CD4-positive, alpha-beta T cell treated with Interleukin-6 for 4 hours (primary cell): ENCODE measurements at regions not wholly inside any gene's neighbourhood (a gene's known extent, or its start where the extent isn't known, plus 50 kb on each side); places are given as distances from the start of the nearest gene placed in this dataset.
"Not testable (repeated sequence)": the region's sequence is repeated elsewhere in the genome, so short reads cannot be mapped to it uniquely, and the experiment has no call there.

ENCODE experiments used
- DNase-seq: peaks from one replicate; pipeline ENCODE4 v3.0.0-alpha.2; 2020; ENCODE audit warnings: mixed read lengths

DNA sequence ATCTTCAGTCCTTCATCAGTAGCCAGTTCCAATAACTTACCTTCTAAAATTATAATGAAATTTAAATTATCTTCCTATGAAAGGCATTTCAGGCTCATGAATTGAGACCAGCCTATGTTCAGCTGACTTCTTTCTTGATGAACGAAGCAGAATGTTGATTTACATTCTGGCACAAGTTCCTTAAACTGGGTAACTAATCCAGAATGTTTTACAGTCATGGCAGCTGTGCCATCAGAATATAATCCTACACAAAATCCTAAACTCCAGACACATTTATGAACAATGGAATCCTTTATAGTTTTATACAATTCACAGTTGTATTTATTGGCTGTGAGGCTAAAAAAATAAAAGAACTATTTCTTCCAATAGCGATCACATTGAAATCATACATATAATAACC, 97.3 kb upstream of the CPM start:
- DNase-seq: no peak

DNA sequence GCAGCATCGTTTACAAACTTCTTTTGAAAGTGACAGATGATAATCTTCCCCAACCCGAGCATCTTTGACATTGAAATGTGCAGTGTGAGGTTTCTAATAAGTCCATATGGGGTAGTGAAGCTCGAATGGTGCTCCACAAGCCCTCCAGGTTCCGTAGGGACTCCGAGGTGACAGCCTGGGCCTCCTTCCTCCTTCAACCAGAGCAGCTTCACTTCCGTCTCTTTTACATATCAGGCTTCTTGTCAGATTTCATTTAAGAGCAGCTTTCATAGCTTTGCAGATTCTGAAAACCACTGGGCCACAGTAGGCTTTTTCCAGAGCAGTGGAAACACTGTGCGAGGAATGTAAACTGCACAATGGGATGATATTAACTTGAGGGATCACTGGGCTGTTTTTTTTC, 103.6 kb upstream of the CPM start:
- no peak for DNase-seq

DNA sequence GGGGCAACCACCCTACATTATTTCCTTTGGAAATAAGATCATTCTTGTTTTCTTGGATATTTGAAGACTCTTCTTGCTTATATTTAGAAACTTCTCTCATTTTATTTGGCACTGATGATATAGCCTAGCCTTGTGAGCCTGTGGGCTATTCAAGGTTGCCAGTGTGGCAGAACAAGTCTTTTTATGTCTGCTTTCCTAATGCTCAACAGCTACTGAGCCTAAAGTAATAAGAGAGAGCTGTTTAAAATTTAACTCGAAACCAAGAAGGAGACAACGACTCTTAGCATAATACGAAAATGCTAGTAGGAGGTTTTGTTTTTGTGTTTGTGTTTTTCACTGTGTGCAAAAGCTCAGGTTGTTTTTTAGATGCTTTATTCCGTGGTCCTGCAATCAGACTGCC, 104.0 kb upstream of the CPM start:
- no peak for DNase-seq

DNA sequence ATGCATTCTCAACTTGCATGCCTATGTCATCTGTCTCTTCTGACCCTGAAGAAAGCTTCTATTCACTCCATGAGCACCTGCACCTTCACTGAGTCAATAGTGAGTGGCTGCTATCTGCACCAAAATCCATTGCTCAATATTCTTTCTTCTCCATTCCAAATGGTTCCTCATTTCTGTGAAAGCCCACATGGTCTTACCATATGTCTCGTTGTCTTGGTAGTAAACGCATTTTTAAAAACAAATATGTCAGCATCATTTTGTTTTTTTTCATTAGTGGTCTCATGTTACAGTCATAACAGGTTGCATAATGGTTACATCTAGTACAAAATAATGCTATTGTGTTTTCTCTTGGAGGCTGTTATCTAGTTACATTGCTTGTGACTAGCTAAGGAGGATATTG, 106.9 kb upstream of the CPM start:
- DNase-seq: no peak

DNA sequence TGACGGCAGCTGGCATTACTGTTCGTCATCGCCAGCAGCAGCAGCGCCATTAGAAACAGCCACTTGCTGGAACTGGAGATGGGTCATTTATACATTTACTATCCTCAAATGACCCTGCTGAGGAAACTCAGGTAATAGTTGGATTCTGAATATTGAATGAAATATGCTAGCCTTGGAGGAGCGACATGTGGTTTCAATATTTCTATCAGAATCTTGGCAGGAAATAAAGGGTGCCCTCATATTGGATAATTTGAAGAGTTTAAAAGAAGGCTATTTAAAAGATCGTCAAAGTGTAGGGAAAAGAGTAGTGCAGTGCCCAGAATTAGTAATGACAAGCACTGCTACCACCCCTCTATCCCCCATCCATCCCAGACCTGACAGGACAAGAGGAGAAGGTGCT, 109.6 kb upstream of the CPM start:
- no peak for DNase-seq

DNA sequence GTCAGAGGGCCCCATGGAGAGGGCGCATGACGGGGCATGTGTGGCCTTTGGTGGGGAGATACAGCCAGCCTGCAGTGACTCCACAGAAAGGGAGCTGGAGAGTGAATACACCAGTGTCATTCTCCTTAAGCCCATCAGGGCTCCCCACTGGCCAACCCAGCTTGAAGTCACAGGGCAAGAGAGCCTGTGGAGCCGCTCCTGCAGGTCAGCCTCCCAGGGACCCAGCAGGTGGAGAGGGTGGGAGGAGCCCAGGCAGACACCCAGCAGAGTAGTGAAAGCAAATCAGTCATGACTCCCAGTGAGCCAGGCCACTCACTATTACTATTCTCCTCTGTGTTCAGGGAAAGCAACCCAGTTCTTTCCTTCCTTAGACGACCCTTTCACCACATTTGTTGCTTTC, 110.0 kb upstream of the CPM start:
- DNase-seq: no peak

DNA sequence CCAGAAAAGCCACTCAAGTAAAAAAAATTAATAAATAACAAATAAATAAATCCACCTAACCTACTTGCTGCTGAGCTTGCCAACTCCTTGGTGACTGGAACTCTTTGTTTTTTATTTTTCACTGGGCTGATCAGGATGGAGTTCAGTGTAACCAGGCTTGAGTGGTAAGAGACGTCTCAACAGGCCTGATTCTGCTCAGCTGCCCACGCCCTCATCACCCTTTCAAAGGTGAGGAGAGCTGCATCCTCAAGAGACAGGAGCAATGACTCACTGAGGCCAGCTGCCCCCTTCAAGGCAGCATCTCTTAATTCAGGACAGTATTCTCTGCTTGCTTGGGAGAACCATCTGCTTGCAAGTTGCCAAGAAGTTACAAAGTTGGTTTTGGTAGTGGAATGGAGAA, 111.9 kb upstream of the CPM start:
- no peak for DNase-seq

DNA sequence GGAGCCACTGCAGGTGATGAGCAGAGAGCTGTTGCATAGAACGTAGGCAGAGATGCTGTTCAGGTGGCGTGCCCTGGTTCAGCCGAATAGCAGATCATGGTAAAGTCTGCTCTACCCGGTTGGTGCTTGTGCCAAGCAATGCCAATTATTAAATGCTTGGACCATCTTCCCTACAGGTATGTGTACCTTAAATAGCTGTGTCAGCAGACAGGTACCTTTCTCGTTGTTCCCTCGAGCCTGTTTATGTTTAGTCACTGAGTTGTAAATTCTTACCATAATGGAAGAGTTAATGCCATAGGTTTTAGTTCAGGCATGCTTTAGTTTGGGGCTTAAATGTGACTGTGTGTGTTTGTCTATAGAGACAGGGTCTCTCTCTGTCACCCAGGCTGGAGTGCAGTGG, 112.5 kb upstream of the CPM start:
- no peak for DNase-seq

DNA sequence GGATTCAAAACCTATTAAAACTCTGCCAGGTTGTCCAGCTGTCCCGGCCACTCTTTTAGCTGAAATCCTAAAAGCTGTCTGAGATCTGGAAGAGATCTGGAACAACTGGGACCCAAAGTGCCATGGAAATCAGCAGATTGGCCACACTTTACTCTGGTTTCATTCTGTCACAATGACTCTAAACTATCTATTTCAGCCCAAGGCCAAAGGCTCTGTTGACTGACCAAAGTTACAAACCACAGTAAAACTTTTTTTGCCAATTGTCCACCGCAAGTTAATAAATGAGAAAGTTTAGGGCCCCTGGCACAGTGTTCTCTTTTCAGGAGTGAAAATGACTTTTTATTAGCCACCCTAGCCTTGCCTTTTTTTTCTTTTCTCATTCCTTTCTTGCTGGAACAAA, 113.4 kb upstream of the CPM start:
- no peak for DNase-seq

DNA sequence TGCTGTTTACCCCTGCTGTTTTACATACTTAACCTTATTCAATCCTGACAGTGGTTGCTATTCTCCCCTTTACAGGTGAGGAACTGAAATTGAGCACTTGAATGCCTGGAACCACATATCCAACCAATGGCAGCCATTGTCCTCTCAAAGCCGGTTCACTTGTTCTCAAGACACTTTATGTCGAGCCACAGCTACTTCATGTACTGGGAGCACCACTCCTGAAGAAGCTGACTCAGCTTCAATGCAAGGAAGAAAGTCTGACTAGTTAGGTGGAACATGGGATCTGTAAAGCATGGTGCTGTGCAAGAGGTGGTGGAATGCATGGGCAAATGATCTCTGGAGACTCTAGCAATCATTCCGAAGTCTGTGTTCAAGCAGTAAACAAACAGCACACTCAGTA, 113.9 kb upstream of the CPM start:
- DNase-seq: no peak

DNA sequence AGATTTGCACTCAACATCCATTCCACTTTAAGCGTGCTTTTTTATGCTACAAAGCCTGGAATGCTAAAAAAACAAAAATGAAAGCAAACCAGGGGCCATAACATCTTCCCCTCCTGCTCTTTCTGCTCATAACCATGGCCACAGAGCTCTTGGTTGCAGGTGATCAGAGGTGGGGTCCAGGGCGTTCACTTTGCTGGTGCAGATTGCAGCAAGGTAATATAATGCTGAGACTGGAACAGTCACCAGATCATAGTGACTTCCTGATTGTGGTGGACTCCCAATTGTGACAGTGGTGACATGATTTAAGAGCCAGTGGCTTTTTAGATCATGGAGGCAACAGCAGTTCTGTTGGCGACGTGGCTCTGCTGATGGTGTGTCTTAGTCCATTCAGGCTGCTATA, 115.0 kb upstream of the CPM start:
- DNase-seq: no peak

DNA sequence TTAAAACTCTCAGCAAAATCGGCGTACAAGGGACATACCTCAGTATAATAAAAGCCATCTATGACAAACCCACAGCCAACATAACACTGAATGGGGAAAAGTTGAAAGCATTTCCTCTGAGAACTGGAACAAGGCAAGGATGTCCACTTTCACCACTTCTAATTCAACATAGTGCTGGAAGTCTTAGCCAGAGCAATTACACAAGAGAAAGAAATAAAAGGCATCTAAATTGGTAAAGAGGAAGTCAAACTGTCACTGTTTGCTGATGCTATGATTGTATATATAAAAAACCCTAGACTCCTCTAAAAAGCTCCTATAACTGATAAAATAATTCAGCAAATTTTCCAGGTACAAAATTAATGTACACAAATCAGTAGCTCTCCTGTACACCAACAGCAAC, 116.9 kb upstream of the CPM start:
- not testable (repeated sequence) for DNase-seq

DNA sequence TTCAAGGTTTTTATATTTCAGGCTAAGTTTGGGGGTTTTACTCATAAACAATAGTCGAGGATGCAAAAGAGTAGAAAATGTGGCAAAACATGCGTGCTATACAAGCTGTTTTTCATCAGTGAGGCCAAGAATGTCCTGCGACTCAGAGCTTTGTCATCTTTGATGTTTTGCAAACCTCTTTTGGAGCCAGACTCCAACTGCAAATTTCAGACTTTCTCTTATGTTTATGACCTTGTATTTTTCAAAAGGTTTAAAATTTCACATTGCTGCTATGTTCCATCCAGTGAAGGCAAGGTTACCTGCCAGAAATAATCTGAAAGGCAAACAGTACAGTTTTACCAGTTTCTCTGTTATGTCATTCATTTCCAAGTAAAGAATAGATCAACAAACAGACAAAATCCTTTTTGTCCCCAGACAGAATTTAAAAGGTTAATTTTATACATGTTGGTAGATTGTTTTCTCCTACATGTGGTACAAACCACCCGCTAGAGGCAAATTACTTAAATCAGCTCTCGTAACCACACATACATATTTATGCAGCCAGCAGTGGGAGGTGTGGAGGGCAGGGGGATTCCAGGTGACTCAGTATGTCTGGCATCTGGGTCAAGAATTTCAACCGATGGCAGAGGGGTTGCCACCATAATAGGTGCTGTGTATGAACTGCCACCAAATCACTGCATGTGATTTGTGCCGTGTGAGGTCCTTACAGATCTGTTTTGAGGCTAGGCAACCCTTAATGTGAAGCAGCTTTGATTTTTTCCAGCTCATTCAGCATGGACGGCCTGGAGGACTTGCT, 119.8 kb upstream of the CPM start:
- no peak for DNase-seq

DNA sequence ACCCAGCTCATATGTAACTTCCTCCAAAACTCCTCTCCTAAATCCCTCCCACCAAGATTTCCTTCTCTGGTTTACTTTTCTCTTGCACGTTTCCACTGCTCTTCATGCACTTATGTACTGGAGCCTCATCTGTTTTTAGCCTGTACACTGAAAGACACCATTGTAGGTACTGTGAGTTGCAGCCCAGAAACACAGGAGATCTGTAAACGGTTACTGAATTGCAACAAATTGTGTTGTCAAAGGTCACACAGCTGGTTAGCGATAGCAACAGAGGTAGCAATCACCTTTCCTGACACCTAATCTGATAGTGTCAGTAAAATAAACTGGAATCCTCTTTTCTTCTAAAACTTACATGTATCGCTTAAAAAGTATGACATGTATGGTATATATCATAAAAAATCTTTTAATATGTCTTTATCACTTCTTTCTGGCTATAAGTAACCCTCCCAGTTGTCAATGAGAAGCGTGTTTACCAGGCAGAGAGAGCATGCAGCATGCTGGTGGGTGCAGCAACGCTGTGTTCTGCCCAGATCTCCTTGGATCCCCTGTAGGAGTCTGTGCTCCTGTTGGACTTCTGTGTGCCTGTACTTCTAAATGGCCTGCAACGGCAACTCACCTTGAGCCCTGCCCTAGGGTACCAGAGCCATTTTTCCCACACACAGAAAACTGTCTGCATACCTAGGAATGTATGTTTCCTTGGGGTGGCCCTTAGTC, 121.5 kb upstream of the CPM start:
- DNase-seq: no peak

DNA sequence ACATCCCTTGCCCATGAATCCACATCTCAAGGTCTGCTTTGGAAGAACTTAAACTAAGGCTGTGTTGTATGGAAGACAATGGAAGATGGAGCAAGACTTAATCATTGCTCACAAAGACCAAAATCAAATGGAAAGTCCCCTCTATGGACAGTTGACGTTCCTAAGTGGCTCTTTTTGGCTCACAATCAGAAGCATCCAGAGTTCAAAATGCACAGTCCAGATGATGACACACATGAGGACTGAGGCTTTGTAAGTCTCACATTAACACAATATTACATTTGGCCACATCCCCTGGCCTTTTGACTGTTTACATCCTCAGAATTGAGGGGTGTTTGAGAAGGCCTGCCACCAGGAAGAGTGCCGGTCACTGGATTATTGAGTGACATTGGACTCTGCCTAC, 122.3 kb upstream of the CPM start:
- no peak for DNase-seq

DNA sequence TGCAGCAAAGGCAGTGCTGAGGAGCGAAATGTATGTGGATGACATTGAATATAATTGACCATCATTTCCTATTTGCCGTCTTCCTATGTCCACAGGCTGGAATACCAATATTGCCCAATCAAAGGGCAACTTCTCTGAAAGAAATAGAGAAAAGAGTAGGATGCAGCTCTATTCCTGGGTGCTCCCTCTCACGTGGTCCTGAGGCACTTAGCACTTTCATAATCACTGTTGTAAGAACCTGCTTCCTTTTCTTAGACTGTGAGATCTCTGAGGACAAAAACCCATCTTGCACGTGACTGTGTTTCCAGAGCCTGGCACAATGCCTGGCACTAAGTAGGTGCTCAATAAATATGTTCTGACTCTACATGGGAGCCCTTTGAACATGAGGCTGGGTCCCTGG, 122.7 kb upstream of the CPM start:
- DNase-seq: no peak

DNA sequence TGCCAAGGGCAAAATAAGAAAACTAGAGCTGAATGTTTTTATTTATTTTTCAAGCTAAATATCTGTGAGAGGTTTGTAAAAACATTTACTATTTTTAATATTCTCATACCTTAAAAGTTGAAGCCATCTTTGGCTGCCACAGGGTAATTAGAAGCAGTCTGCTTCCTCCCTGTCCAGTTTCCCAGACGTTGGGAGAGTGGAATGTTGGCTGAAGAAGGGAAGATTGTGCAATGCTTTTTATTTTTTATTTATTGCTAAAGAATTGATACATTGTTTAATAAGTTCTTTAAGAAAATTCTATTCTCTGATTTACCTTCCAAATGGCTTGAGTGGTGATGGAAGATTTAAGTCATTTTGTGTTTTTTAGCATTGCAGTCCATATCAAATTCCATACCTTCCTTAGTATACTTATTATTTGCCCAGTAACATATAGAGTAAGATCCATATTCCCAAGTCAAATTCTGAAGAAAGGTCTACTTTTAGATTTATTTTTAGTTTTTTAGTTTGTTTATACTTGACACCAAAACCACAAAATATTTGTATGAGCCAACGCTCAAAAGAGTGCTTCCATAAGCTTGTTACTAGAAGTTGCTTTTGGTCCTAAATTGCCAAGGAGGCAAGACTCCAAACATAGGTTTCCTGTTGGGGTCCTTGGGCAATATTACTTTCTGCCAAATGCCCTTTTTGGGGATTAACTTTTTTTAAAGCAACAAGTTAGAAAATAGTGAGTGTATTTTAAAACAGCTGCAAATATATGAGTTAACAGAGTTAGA, 124.0 kb upstream of the CPM start:
- no peak for DNase-seq

DNA sequence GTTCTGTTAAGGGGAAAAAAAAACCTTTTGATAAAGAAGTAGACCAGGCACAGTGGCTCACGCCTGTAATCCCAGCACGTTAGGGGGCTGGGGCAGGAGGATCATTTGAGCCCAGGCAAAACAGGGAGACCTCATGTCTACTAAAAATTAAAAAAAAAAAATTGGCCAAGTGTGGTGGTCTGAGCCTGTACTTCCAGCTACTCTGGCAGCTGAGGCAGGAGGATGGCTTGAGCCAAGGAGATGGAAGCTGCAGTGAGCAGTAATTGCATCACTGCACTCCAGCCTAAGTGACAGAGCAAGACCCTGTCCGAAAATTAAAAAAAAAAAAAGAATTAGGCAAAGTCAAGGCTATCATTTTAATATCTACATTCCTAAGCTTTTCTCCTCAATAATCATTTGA, 124.8 kb upstream of the CPM start:
- DNase-seq: no peak

DNA sequence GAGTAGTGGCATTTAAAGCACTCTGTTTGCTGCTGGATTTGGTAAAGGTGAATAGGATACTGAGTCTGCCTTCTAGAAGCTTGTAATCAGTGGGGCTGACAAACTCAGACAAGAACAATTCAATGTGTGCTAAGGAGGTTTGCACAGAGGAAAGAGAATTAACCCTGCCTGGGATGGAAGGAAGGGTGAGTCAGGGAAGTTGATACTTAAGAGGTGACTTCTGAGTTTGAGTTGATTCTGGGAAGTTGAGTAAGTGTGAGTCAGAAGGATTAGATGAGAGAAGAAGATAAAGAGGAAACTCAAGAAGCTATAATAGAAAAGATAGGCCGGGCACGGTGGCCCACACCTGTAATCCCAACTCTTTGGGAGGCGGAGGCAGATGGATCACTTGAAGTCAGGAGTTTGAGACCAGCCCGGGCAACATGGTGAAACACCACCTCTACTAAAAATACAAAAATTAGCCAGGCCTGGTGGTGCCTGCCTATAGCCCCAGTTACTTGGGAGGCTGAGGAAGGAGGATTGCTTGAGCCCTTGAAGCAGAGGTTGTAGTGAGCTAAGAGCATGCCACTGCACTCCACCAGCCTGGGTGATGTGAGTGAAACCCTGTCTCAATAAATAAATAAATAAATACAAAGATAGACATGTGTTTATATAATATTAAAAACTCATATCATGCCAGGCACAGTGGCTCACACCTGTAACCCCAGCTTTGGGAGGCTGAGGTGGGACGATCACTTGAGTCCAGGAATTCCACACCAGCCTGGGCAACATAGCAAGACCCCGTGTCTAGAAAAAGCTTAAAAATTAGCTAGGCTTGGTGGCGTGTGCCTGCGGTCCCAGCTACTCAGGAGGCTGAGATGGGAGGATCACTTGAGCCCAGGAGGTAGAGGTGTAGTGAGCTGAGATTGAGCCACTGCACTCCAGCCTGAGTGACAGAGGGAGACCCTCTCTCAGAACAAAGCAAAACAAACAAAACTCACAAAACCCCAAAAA, 126.8 kb upstream of the CPM start:
- no peak for DNase-seq

DNA sequence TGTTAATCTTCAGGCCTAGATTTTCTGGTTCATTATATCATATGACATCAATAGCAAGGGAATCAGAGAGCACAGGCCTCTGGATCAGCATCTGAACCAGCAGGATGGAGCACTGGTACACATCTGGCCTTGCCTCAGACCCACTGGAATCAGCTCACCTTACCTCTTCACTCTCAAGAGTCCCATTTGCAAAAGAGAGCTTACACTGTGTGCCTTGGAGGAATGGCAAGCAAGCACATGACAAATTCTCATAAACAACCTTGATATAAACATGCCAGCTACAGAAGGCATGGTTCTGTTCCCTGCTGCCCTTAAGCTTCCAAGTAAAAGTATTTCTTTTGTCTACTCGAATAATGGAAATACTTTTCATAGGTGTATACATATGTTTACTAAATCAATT, 128.6 kb upstream of the CPM start:
- no peak for DNase-seq

DNA sequence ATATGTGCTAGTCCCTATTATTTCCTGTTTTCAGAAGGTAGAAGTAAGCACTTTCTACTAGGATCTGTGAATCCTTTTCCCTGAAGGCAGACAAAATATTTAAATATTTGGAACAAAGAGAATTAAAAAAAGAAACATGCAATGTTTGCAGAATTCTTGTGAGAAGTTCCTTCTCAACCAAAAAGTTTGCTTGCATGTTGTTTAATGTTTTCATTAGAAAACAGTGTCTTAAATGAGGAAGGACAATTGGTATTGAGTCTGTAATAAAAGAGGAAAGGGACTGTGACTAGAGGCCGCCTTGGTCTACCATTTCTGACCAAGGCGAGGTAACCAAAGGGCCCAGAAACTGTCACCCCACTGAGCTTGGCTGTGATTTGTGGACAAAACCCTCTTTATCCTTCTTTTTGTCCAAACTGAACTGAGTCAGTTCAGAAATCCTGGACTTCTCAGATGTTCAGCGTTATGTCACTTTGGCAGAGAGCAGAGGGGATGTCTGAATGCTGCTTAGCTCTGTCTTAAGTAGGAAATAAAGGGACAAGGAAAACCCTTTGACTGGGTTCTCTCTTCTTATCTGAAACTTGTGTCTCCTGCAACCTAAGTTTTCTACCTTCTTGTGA, 129.8 kb upstream of the CPM start:
- DNase-seq: no peak

DNA sequence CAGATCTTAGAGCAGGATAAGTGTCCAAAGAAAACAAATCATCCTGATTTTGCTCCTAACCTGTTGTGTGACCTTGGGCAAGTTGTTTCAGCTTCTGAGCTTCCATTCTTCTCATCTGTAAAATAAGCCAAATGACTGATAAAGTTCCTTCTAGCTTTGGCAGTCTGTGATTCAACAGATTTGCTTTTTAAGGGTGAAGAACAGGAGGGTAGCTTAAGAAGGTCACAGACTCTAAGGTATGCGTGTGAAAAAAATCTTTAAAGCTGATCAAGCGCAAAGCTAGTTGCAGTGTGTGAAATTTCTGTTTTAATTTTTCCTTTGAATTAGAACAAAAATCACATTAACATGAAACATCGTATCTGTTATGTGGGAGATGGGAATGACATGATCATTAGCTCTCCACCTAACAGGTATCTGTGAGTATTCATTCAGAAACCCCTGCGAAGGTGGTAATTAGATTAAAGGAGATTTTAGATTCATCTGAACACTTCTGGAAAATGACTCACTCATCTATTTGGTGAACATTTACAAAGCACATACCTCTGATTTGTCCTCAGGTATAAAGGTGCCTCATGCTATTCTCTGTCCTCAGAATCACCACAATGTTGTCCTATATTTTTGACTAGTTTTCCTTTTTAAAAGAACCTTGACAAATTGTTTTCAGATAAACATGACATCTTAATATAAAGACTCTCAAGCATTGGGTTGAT, 131.9 kb upstream of the CPM start:
- DNase-seq: no peak
